ELR (cell line): ENCODE measurements at regions not wholly inside any gene's neighbourhood (a gene's known extent, or its start where the extent isn't known, plus 50 kb on each side); places are given as distances from the start of the nearest gene placed in this dataset.

ENCODE experiments used
- DNase-seq: peaks from one replicate; pipeline ENCODE4 v3.0.0-alpha.2; 2015; ENCODE audit warnings: low read depth

- DNase-seq: no peak
Observed at GRCh38 chr12:62986844-62987243, 51.9 kb upstream of the PPM1H start.
